ENCODE measurements at regions not wholly inside any gene's neighbourhood (a gene's known extent, or its start where the extent isn't known, plus 50 kb on each side); places are given as distances from the start of the nearest gene placed in this dataset.

- DNase-seq (ENCODE audit: low read depth in 1 of 2, low spot score in 2 of 2) = no peak
- peak; percentile 45 for FAIRE-seq
- Histone ChIP-seq H4K91ac (replicated peaks; ENCODE audit: insufficient read length, low read length) (no peak overlapping the region), H2AFZ (ENCODE audit: low read length) (no peak overlapping the region), H3K9ac (replicated peaks in 1 of 4; ENCODE audit: extremely low read depth in 1 of 4, low read depth in 3 of 4, low read length in 3 of 4) (no peak overlapping the region), H3K4me3 (ENCODE audit: extremely low read depth in 1 of 4, insufficient read depth in 2 of 4, low read depth in 3 of 4, low read length in 4 of 4) (no peak overlapping the region), H3K27me3 (replicated peaks in 1 of 4; ENCODE audit: control insufficient read depth in 3 of 4, extremely low read depth in 1 of 4, insufficient read depth in 3 of 4, low read length in 3 of 4) (no peaks in the 10 kb centered on the region), H4K20me1 (replicated peaks in 1 of 2; ENCODE audit: control insufficient read depth in 1 of 2, insufficient read depth in 2 of 2, low read length in 2 of 2) (no peaks in the 10 kb centered on the region), H4K8ac (ENCODE audit: extremely low read depth, insufficient read depth, low read length) (no peak overlapping the region), H3K79me2 (ENCODE audit: control insufficient read depth in 1 of 2, insufficient read depth in 2 of 2, low read length in 2 of 2) (no peaks in the 10 kb centered on the region), H3K56ac (replicated peaks; ENCODE audit: insufficient read length, low read depth, low read length) (no peak overlapping the region), H3K79me1 (ENCODE audit: low read depth, low read length) (no peaks in the 10 kb centered on the region), H3K18ac (ENCODE audit: extremely low read depth, low read length) (no peak overlapping the region), H2BK12ac (ENCODE audit: low read depth, low read length) (no peak overlapping the region), H2AK5ac (ENCODE audit: low read depth, low read length) (no peak overlapping the region), H3K9me3 (ENCODE audit: insufficient read depth in 2 of 2, low read depth in 1 of 2, low read length in 1 of 2) (no peaks in the 10 kb centered on the region), H2BK5ac (ENCODE audit: low read depth, low read length) (no peak overlapping the region), H3K36me3 (ENCODE audit: control insufficient read depth in 2 of 4, insufficient read depth in 4 of 4, low read length in 3 of 4) (no peaks in the 10 kb centered on the region), H2BK20ac (ENCODE audit: low read length) (no peak overlapping the region), H3K23ac (ENCODE audit: insufficient read length) (no peak overlapping the region), H3K4me1 (replicated peaks in 1 of 4; ENCODE audit: control insufficient read depth in 3 of 4, insufficient read depth in 4 of 4, low read length in 3 of 4) (no peaks in the 10 kb centered on the region), H3K14ac (ENCODE audit: insufficient read length) (no peak overlapping the region), H2BK120ac (replicated peaks; ENCODE audit: low read depth, low read length) (no peak overlapping the region), H3K27ac (ENCODE audit: low read depth, low read length) (no peak overlapping the region), H2BK15ac (ENCODE audit: low read length) (no peak overlapping the region), H4K5ac (ENCODE audit: insufficient read length, low read depth, low read length) (no peak overlapping the region), H3K4me2 (ENCODE audit: insufficient read depth in 1 of 2, low read depth in 2 of 2, low read length in 2 of 2) (no peak overlapping the region), H3K23me2 (ENCODE audit: low read depth, low read length) (no peaks in the 10 kb centered on the region), H3K4ac (replicated peaks; ENCODE audit: insufficient read length, low read depth, low read length) (no peak overlapping the region)
- POLR2A ChIA-PET (ENCODE audit: partially characterized antibody) = no interaction called here
- WGBS, 2 experiments (ENCODE audit: extremely low coverage in 1 of 2, insufficient coverage in 1 of 2, insufficient read length in 1 of 2, insufficient replicate concordance in 2 of 2, low coverage in 1 of 2, low lambda C conversion rate in 2 of 2, missing lambda C conversion rate in 1 of 2) = 80% methylated on average over 3 of the region's 3 CpGs; no CpG with 5 or more reads in 1 of the 2 experiments
- CTCF ChIA-PET (ENCODE audit: partially characterized antibody) = interaction anchor here (0.5 to 3.6 kb wide), 14 partner anchors 11 to 1113 kb away, joined by 3 to 12 read pairs (median 3); no protein-coding TSS in a partner anchor
- TF ChIP-seq CTCF (IDR thresholded peaks at IDR 0.05; ENCODE audit: control extremely low read depth in 1 of 3, insufficient read depth in 1 of 3, low read depth in 1 of 3, low read length in 3 of 3) = peak in 1 of 3 experiments; percentile 10; a peak in 2 of 4 replicates
- TF ChIP-seq JUND (IDR thresholded peaks at IDR 0.05; ENCODE audit: low read length) = no peak
- peak; percentile 16 to 19; a peak in 2 of 4 replicates for TF ChIP-seq RAD21 (IDR thresholded peaks at IDR 0.05 in 1 of 2, conservative IDR thresholded peaks at IDR 0.05 in 1 of 2; ENCODE audit: low read depth in 2 of 2, low read length in 2 of 2)
- TF ChIP-seq FOSL1 (IDR thresholded peaks at IDR 0.05; ENCODE audit: insufficient read depth, low read depth, low read length) = no peak
- TF ChIP-seq TBP (IDR thresholded peaks at IDR 0.05; ENCODE audit: low read depth, low read length) = no peak
- no peak for TF ChIP-seq TEAD4 (IDR thresholded peaks at IDR 0.05; ENCODE audit: low read depth, low read length)
Observed at GRCh38 chr3:22922317-22922716, 280.8 kb upstream of the UBE2E2 start.

Measured in H1 (cell line).